ENCODE measurements at regions not wholly inside any gene's neighbourhood (a gene's known extent, or its start where the extent isn't known, plus 50 kb on each side); places are given as distances from the start of the nearest gene placed in this dataset.

DNA sequence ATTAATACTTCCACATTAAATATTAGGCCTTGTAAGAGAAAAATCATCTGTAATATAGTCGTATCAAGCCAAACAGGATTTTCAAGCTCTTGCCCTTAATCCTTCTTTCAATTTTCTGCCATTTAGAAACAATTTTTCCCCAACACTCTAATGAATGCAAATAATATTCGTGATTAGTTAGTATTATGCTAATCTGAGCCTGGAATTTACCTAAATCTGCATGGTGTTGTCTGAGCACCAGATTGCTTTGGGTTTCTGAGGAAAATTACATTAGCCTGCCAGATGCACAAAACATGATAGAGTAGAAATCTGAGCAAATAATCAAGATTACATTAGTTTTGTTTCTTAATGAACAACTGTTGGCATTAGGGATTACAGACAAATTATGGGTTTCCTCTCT is 176.6 kb downstream of the ZDHHC21 start:
- TF ChIP-seq, protein P1, sequence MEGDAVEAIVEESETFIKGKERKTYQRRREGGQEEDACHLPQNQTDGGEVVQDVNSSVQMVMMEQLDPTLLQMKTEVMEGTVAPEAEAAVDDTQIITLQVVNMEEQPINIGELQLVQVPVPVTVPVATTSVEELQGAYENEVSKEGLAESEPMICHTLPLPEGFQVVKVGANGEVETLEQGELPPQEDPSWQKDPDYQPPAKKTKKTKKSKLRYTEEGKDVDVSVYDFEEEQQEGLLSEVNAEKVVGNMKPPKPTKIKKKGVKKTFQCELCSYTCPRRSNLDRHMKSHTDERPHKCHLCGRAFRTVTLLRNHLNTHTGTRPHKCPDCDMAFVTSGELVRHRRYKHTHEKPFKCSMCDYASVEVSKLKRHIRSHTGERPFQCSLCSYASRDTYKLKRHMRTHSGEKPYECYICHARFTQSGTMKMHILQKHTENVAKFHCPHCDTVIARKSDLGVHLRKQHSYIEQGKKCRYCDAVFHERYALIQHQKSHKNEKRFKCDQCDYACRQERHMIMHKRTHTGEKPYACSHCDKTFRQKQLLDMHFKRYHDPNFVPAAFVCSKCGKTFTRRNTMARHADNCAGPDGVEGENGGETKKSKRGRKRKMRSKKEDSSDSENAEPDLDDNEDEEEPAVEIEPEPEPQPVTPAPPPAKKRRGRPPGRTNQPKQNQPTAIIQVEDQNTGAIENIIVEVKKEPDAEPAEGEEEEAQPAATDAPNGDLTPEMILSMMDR (conservative IDR thresholded peaks at IDR 0.05; ENCODE audit: low read depth in 2 of 2): no peak
- TF ChIP-seq POLR2AphosphoS5 (IDR thresholded peaks at IDR 0.05; ENCODE audit: low read depth): no peak
